Panc1 (cell line): ENCODE measurements at regions not wholly inside any gene's neighbourhood (a gene's known extent, or its start where the extent isn't known, plus 50 kb on each side); places are given as distances from the start of the nearest gene placed in this dataset.

Experiments used
- ATAC-seq: fragments of 200-7000 bp; cut with Tn5 transposase; 2 replicates; pipeline ENCODE4 v1.9.1; 2020; ENCODE audit warnings: mild to moderate bottlenecking, moderate library complexity
- BruUV-seq: library from RNA; stranded (reverse); fragments of 400-500 nt; replicated peaks from 2 replicates; lab custom pipeline; 2021; lab: Mats Ljungman, UMichigan
- CTCF ChIA-PET: fragments of 300-600 bp; sonication (Branson Sonifier 250); formaldehyde crosslinking; loops from one replicate; lab custom pipeline; 2022; ENCODE audit warnings: antibody characterized with exemption; lab: Charles Lee
- POLR2A ChIA-PET: fragments of 300-600 bp; sonication (Branson Sonifier 250); formaldehyde crosslinking; loops from one replicate; lab custom pipeline; 2022; ENCODE audit warnings: antibody characterized with exemption; lab: Charles Lee
- DNase-seq: peaks from one replicate; pipeline ENCODE4 v3.0.0-alpha.2; 2010; ENCODE audit warnings: low read depth, low spot score
- H3K27ac ChIP-seq: 2 replicates; pipeline ENCODE4 v1.5.1; 2011; ENCODE audit warnings: mild to moderate bottlenecking, low read length, inconsistent platforms
- H3K27me3 ChIP-seq: fragments of 200-500 bp; sonication (Bioruptor generic); 2 replicates; pipeline ENCODE4 v1.6.0; 2014; ENCODE audit warnings: low read length, inconsistent platforms; ENCODE audit not compliant: control insufficient read depth, insufficient read depth
- H3K36me3 ChIP-seq: fragments of 200-500 bp; sonication (Bioruptor generic); 2 replicates; pipeline ENCODE4 v1.5.1; 2014; ENCODE audit warnings: inconsistent platforms, mild to moderate bottlenecking, low read length, moderate library complexity; ENCODE audit not compliant: control insufficient read depth, insufficient read depth
- H3K4me1 ChIP-seq: 2 replicates; pipeline ENCODE4 v1.5.1; 2011; ENCODE audit warnings: inconsistent platforms, mild to moderate bottlenecking, low read length, moderate library complexity; ENCODE audit not compliant: control insufficient read depth, insufficient read depth
- H3K4me3 ChIP-seq, 2 experiments: 2 replicates each; pipeline ENCODE4 v1.5.1; 2011 to 2012; ENCODE audit warnings: low read depth in 2 of 2, low read length in 2 of 2, mild to moderate bottlenecking in 2 of 2, inconsistent platforms in 1 of 2, moderate library complexity in 1 of 2
- H3K9me3 ChIP-seq: fragments of 200-500 bp; sonication (Bioruptor generic); 2 replicates; pipeline ENCODE4 v1.5.1; 2014; ENCODE audit warnings: low read depth, mild to moderate bottlenecking, inconsistent platforms, low read length, moderate library complexity; ENCODE audit not compliant: control insufficient read depth, insufficient read depth
- CTCF ChIP-seq: fragments of 450-650 bp; IDR thresholded peaks from 2 replicates; pipeline ENCODE4 v1.5.1; 2017; ENCODE audit warnings: mild to moderate bottlenecking
- POLR2AphosphoS5 ChIP-seq: IDR thresholded peaks from 2 replicates; pipeline ENCODE4 v1.6.1; 2012; ENCODE audit warnings: mild to moderate bottlenecking, low read depth, low read length, moderate library complexity
- REST ChIP-seq, 2 experiments: IDR thresholded peaks; 2 replicates each; pipeline ENCODE4 v1.6.1; 2011 to 2012; ENCODE audit warnings: low read depth in 2 of 2, control low read depth in 1 of 2, low read length in 1 of 2, mild to moderate bottlenecking in 1 of 2, moderate library complexity in 1 of 2; ENCODE audit not compliant: insufficient read depth in 1 of 2
- SIN3A ChIP-seq: IDR thresholded peaks from 2 replicates; pipeline ENCODE4 v1.6.1; 2012; ENCODE audit warnings: low read depth, mild to moderate bottlenecking, low read length, moderate library complexity, borderline replicate concordance; ENCODE audit not compliant: insufficient read depth
- TCF7L2 ChIP-seq: IDR thresholded peaks from 2 replicates; pipeline ENCODE4 v1.6.1; 2011; ENCODE audit warnings: mild to moderate bottlenecking, low read depth, low read length, inconsistent platforms
- in situ Hi-C: cut with HindIII; loops from 2 replicates; pipeline ENCODE4 v1.10.0; 2016; ENCODE audit warnings: low sequenced_read_pairs, low pct_unique_long_range_greater_than_20kb
- intact Hi-C: fragments of 100-400 bp; cut with micrococcal nuclease; formaldehyde crosslinking; loops from one replicate; pipeline ENCODE4 v1.10.0; 2022; ENCODE audit not compliant: unreplicated experiment

GRCh38 chr12:89217472-89217871 is 134.8 kb downstream of the DUSP6 start:
- POLR2A ChIA-PET: no interaction called here
- Histone ChIP-seq H3K4me3 (no peak overlapping the region), H3K27me3 (no peaks in the 10 kb centered on the region), H3K36me3 (no peaks in the 10 kb centered on the region), H3K9me3 (no peaks in the 10 kb centered on the region), H3K27ac (no peak overlapping the region), H3K4me1 (no peaks in the 10 kb centered on the region)
- intact Hi-C loops (no loop called here), in situ Hi-C loops (no loop called here)
- CTCF ChIA-PET: no interaction called here
- no peak for TF ChIP-seq POLR2AphosphoS5
- no peak for TF ChIP-seq REST (IDR thresholded peaks at IDR 0.05; ENCODE audit: insufficient read depth in 1 of 2, low read depth in 2 of 2, low read length in 1 of 2)
- TF ChIP-seq CTCF: no peak
- TF ChIP-seq TCF7L2: no peak
- no peak for TF ChIP-seq SIN3A
- DNase-seq (no peak), ATAC-seq (no peak)
- BruUV-seq: no TSS peak

DNA sequence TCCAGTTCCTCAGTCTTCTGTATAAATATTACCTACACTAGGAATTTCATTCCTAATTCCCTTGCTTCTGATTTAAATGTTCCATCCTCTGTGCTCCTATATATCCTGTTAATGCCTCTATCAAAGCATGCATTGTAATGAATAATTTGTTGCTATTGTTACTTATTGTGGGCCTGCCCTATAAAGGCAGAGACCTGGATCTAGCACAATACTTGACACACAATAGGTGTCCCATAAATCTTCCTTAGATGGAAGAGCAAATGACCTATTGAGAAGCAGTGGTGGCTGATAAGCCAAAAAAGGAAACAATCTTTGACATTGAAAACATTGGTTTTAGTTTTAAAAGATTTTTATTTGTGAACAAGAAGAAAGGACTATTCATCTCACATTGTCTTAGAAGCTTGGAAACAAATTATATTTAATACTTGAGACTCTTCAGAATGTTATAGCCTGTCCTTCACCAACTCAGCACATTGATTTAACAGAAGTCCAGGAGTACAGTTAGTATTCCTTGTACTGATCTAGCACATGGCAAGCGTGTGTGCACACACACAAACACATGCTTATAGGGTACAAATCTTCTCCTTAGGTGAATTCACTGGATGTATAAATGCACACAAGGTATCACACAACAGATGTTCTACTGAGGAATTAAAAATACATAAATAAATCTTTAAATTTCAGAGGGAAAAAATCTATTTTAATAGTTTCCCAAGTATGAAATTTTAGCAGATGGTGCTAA is 135.9 kb downstream of the DUSP6 start:
- Histone ChIP-seq H3K4me3 (no peak overlapping the region), H3K36me3 (no peaks in the 10 kb centered on the region), H3K4me1 (no peaks in the 10 kb centered on the region), H3K9me3 (no peaks in the 10 kb centered on the region), H3K27me3 (no peaks in the 10 kb centered on the region), H3K27ac (no peak overlapping the region)
- ChIA-PET CTCF (no interaction called here), POLR2A (no interaction called here)
- in situ Hi-C loops: no loop called here
- DNase-seq: no peak
- BruUV-seq: no TSS peak
- TF ChIP-seq SIN3A (no peak), CTCF (no peak), REST (IDR thresholded peaks at IDR 0.05; ENCODE audit: insufficient read depth in 1 of 2, low read depth in 2 of 2, low read length in 1 of 2) (no peak), TCF7L2 (no peak), POLR2AphosphoS5 (no peak)
- no peak for ATAC-seq
- intact Hi-C loops: no loop called here
